ENCODE measurements at regions not wholly inside any gene's neighbourhood (a gene's known extent, or its start where the extent isn't known, plus 50 kb on each side); places are given as distances from the start of the nearest gene placed in this dataset.
A peak's percentile ranks its signal among the peaks of the same experiment; 100 is the strongest.

DNA sequence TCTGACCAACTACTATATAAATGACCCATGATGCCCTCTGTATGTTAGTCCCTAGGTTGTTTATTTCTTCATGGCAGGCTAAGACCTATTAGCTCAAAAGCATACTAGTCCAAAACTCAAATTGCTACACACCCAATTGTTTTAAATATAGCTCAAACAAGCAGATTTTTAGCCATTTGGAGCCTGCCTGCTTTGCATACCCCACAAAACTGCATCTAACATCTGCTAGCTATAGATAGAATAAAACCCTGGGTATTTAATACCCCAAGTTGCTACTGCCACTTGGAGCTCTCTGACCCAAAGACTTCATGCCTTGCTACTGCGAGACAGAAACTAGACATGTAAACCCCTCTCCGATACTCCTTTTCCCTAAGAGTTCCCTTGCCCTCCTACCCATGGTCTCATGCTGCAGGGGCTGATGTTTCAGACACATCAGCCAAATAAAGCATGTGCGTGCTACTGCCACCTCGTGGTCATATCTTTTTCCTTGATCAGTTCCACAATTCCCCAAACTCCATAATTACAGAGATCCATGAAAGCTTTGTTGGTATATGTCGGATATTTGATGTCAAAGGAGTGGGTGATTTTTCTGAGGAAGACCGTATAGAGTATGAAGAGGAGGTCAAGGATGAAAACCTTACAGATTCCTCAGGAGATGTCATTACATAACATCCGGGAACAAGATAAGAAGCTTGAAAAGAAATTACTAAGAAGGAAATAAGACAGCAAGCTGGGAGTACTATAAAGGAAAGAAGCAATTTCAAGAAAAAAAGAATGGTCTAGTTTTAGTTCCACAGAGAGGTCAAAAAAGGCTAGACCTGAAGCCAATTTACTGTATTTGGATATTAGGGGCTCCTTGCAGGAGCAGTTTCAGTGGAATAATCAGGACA, 386.6 kb downstream of the SH2D4B start:
- ChIA-PET POLR2A (ENCODE audit: low non-redundant PET) (no interaction called here), CTCF (interaction anchor here (0.6 to 1.7 kb wide), 3 partner anchors 262 to 541 kb away, joined by 4 to 13 read pairs (median 6); no protein-coding TSS in a partner anchor)
- DNase-seq (ENCODE audit: low spot score) = peak; percentile 62
- Histone ChIP-seq H3K4me1 (ENCODE audit: insufficient read depth, low read length, poor library complexity, severe bottlenecking) (no peaks in the 10 kb centered on the region), H3K36me3 (ENCODE audit: insufficient read depth, low read length, poor library complexity, severe bottlenecking) (no peaks in the 10 kb centered on the region), H3K27me3 (replicated peaks; ENCODE audit: insufficient read depth, low read depth, low read length, poor library complexity) (no peaks in the 10 kb centered on the region), H3K9me3 (ENCODE audit: low read depth, low read length, poor library complexity, severe bottlenecking) (no peaks in the 10 kb centered on the region), H3K4me3 (ENCODE audit: low read depth, low read length, poor library complexity, severe bottlenecking) (no peak overlapping the region), H3K27ac (ENCODE audit: low read depth, low read length, poor library complexity, severe bottlenecking) (no peak overlapping the region)
- TF ChIP-seq, protein P1, sequence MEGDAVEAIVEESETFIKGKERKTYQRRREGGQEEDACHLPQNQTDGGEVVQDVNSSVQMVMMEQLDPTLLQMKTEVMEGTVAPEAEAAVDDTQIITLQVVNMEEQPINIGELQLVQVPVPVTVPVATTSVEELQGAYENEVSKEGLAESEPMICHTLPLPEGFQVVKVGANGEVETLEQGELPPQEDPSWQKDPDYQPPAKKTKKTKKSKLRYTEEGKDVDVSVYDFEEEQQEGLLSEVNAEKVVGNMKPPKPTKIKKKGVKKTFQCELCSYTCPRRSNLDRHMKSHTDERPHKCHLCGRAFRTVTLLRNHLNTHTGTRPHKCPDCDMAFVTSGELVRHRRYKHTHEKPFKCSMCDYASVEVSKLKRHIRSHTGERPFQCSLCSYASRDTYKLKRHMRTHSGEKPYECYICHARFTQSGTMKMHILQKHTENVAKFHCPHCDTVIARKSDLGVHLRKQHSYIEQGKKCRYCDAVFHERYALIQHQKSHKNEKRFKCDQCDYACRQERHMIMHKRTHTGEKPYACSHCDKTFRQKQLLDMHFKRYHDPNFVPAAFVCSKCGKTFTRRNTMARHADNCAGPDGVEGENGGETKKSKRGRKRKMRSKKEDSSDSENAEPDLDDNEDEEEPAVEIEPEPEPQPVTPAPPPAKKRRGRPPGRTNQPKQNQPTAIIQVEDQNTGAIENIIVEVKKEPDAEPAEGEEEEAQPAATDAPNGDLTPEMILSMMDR (conservative IDR thresholded peaks at IDR 0.05; ENCODE audit: low read depth, low read length) = peak; percentile 77
- TF ChIP-seq EZH2 (IDR thresholded peaks at IDR 0.05; ENCODE audit: borderline replicate concordance, low read depth, low read length, poor library complexity, severe bottlenecking) = no peak
- intact Hi-C loops (cut with micrococcal nuclease; ENCODE audit: unreplicated experiment) = loop anchor here (1.0 to 10.0 kb wide), 4 partner anchors 225 to 537 kb away; no protein-coding TSS in a partner anchor
- BruUV-seq (replicated peaks) = no TSS peak

DNA sequence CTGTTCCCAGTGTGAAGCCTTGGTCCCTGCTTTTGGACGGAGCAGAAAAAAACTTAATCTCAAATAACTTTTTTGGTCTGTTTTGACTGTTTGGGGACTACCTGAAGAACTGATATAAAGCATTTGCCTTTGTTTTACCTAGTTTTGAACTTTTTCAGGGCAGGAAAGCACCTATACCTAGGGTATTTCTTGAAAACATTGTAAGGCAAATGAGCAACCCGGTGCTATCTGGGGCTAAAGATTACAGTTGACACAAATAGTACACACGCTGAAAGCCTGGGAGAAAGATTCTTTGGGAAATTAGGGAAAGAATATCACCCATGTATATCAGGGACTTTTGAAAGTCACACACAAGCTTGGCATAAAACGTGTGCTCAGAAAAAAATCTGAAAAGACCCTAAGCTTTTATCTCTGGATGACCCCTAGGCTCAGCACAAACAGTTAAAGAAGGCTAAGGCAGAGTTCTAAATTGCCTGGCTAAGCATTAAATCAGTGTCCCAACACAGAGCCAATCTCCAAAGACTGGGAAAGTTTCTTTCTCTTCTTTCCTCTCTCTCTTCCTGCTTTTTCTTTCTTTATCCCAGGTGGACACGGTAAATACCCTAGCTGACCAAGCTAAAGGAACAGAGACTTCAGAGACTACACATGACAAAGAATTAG, 389.8 kb downstream of the SH2D4B start:
- Histone ChIP-seq H3K27ac (ENCODE audit: low read depth, low read length, poor library complexity, severe bottlenecking) (no peak overlapping the region), H3K9me3 (ENCODE audit: low read depth, low read length, poor library complexity, severe bottlenecking) (no peaks in the 10 kb centered on the region), H3K27me3 (replicated peaks; ENCODE audit: insufficient read depth, low read depth, low read length, poor library complexity) (no peaks in the 10 kb centered on the region), H3K36me3 (ENCODE audit: insufficient read depth, low read length, poor library complexity, severe bottlenecking) (no peaks in the 10 kb centered on the region), H3K4me3 (ENCODE audit: low read depth, low read length, poor library complexity, severe bottlenecking) (no peak overlapping the region), H3K4me1 (ENCODE audit: insufficient read depth, low read length, poor library complexity, severe bottlenecking) (no peaks in the 10 kb centered on the region)
- DNase-seq (ENCODE audit: low spot score) = no peak
- CTCF ChIA-PET = no interaction called here
- POLR2A ChIA-PET (ENCODE audit: low non-redundant PET) = no interaction called here
- intact Hi-C loops (cut with micrococcal nuclease; ENCODE audit: unreplicated experiment) = loop anchor here (10.0 kb wide), 1 partner anchor 263 kb away; no protein-coding TSS in a partner anchor
- TF ChIP-seq EZH2 (IDR thresholded peaks at IDR 0.05; ENCODE audit: borderline replicate concordance, low read depth, low read length, poor library complexity, severe bottlenecking) = no peak
- TF ChIP-seq, protein P1 (conservative IDR thresholded peaks at IDR 0.05; ENCODE audit: low read depth, low read length) = no peak
- BruUV-seq (replicated peaks) = no TSS peak

DNA sequence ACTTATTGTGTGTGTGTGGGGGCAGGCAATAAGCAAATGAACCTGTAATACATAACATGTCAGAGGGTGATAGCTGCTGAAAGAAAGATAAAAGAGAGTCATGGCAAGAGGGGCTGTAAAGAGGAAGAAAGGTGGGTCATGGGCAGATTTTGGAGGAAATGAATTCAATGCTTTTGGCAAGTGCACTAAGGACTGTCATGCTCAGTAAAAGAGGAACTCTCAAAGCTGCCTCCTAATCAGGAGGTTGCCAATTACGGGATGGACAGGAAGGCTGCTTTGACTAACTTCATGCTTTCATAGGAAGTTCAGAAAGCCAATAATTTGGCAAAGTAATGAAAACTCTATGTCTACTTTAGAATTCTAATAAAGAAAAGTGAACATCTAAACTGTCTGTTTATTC, 401.2 kb downstream of the SH2D4B start:
- no peak for DNase-seq (ENCODE audit: low spot score)
- no peak overlapping the region for H3K27ac ChIP-seq (ENCODE audit: low read depth, low read length, poor library complexity, severe bottlenecking)
- BruUV-seq (replicated peaks) = no TSS peak
- TF ChIP-seq, protein P1 (conservative IDR thresholded peaks at IDR 0.05; ENCODE audit: low read depth, low read length) = no peak
- no peak for TF ChIP-seq EZH2 (IDR thresholded peaks at IDR 0.05; ENCODE audit: borderline replicate concordance, low read depth, low read length, poor library complexity, severe bottlenecking)
- CTCF ChIA-PET = no interaction called here
- H3K4me1 ChIP-seq (ENCODE audit: insufficient read depth, low read length, poor library complexity, severe bottlenecking) = no peaks in the 10 kb centered on the region
- no peak overlapping the region for H3K4me3 ChIP-seq (ENCODE audit: low read depth, low read length, poor library complexity, severe bottlenecking)
- POLR2A ChIA-PET (ENCODE audit: low non-redundant PET) = no interaction called here
- intact Hi-C loops (cut with micrococcal nuclease; ENCODE audit: unreplicated experiment) = no loop called here
- H3K27me3 ChIP-seq (replicated peaks; ENCODE audit: insufficient read depth, low read depth, low read length, poor library complexity) = no peaks in the 10 kb centered on the region
- no peaks in the 10 kb centered on the region for H3K36me3 ChIP-seq (ENCODE audit: insufficient read depth, low read length, poor library complexity, severe bottlenecking)
- no peaks in the 10 kb centered on the region for H3K9me3 ChIP-seq (ENCODE audit: low read depth, low read length, poor library complexity, severe bottlenecking)

Data from A673 (cell line).